Effector memory CD4-positive, alpha-beta T cell (primary cell): ENCODE measurements at regions not wholly inside any gene's neighbourhood (a gene's known extent, or its start where the extent isn't known, plus 50 kb on each side); places are given as distances from the start of the nearest gene placed in this dataset.

Experiments
- DNase-seq, 3 donors: peaks; one replicate each; pipeline ENCODE4 v3.0.0-alpha.2; 2020
- H3K27ac ChIP-seq: 2 replicates; pipeline ENCODE4 v1.7.0; 2013; ENCODE audit warnings: mild to moderate bottlenecking, low read length, moderate library complexity; ENCODE audit not compliant: insufficient read depth, poor library complexity, severe bottlenecking
- H3K27me3 ChIP-seq: replicated peaks from 2 replicates; pipeline ENCODE4 v1.7.0; 2013; ENCODE audit warnings: mild to moderate bottlenecking, low read length; ENCODE audit not compliant: insufficient read depth, control insufficient read depth, poor library complexity, severe bottlenecking
- H3K36me3 ChIP-seq: 2 replicates; pipeline ENCODE4 v1.7.0; 2013; ENCODE audit warnings: mild to moderate bottlenecking, low read length, moderate library complexity; ENCODE audit not compliant: control insufficient read depth, insufficient read depth
- H3K4me1 ChIP-seq: 2 replicates; pipeline ENCODE4 v1.7.0; 2013; ENCODE audit warnings: low read length, mild to moderate bottlenecking; ENCODE audit not compliant: control insufficient read depth, insufficient read depth, poor library complexity, severe bottlenecking
- H3K4me3 ChIP-seq: 2 replicates; pipeline ENCODE4 v1.7.0; 2013; ENCODE audit warnings: low read length, low read depth, mild to moderate bottlenecking; ENCODE audit not compliant: insufficient read depth, poor library complexity, severe bottlenecking
- H3K9me3 ChIP-seq: 2 replicates; pipeline ENCODE4 v1.7.0; 2013; ENCODE audit warnings: mild to moderate bottlenecking, low read length, moderate library complexity; ENCODE audit not compliant: control insufficient read depth

- no peaks in the 10 kb centered on the region for H3K4me1 ChIP-seq
- no peaks in the 10 kb centered on the region for H3K9me3 ChIP-seq
- H3K4me3 ChIP-seq = no peak overlapping the region
- no peak overlapping the region for H3K27ac ChIP-seq
- peak in 1 of 3 donors; percentile 14 for DNase-seq
- no peaks in the 10 kb centered on the region for H3K36me3 ChIP-seq
- H3K27me3 ChIP-seq = no peaks in the 10 kb centered on the region
These were observed 97.3 kb upstream of the DCLK2 start for GRCh38 chr4:149980941-149981340.

GRCh38 chr4:149983401-149983800, 94.8 kb upstream of the DCLK2 start:
- Histone ChIP-seq H3K9me3 (no peaks in the 10 kb centered on the region), H3K4me3 (no peak overlapping the region), H3K27ac (no peak overlapping the region), H3K27me3 (no peaks in the 10 kb centered on the region), H3K4me1 (no peaks in the 10 kb centered on the region), H3K36me3 (no peaks in the 10 kb centered on the region)
- DNase-seq = no peak

GRCh38 chr4:149983931-149984330, 94.3 kb upstream of the DCLK2 start:
- no peak for DNase-seq
- H3K4me1 ChIP-seq = no peaks in the 10 kb centered on the region

GRCh38 chr4:149985981-149986380, 92.3 kb upstream of the DCLK2 start:
- Histone ChIP-seq H3K36me3 (no peaks in the 10 kb centered on the region), H3K4me1 (no peaks in the 10 kb centered on the region), H3K4me3 (no peak overlapping the region), H3K27ac (no peak overlapping the region), H3K9me3 (no peaks in the 10 kb centered on the region), H3K27me3 (no peaks in the 10 kb centered on the region)
- no peak for DNase-seq

More at GRCh38 chr4:149983931-149984330, 94.3 kb upstream of the DCLK2 start:
- no peak overlapping the region for H3K4me3 ChIP-seq
- no peaks in the 10 kb centered on the region for H3K27me3 ChIP-seq
- H3K27ac ChIP-seq = no peak overlapping the region
- H3K36me3 ChIP-seq = no peaks in the 10 kb centered on the region
- no peaks in the 10 kb centered on the region for H3K9me3 ChIP-seq

- Histone ChIP-seq H3K36me3 (no peaks in the 10 kb centered on the region), H3K27me3 (no peaks in the 10 kb centered on the region), H3K27ac (no peak overlapping the region), H3K4me1 (no peaks in the 10 kb centered on the region), H3K4me3 (no peak overlapping the region), H3K9me3 (no peaks in the 10 kb centered on the region)
- no peak for DNase-seq
These were observed 91.3 kb upstream of the DCLK2 start for GRCh38 chr4:149986917-149987316.

GRCh38 chr4:149987330-149988086, 90.7 kb upstream of the DCLK2 start:
- H3K27me3 ChIP-seq = no peaks in the 10 kb centered on the region
- no peaks in the 10 kb centered on the region for H3K4me1 ChIP-seq
- no peak overlapping the region for H3K4me3 ChIP-seq
- no peaks in the 10 kb centered on the region for H3K36me3 ChIP-seq
- DNase-seq = no peak
- H3K27ac ChIP-seq = no peak overlapping the region
- no peaks in the 10 kb centered on the region for H3K9me3 ChIP-seq

GRCh38 chr4:149988087-149988410, 90.2 kb upstream of the DCLK2 start:
- Histone ChIP-seq H3K4me1 (no peaks in the 10 kb centered on the region), H3K27me3 (no peaks in the 10 kb centered on the region), H3K27ac (no peak overlapping the region), H3K36me3 (no peaks in the 10 kb centered on the region), H3K4me3 (no peak overlapping the region), H3K9me3 (no peaks in the 10 kb centered on the region)
- no peak for DNase-seq

- no peaks in the 10 kb centered on the region for H3K36me3 ChIP-seq
- H3K4me1 ChIP-seq = no peaks in the 10 kb centered on the region
- H3K9me3 ChIP-seq = no peaks in the 10 kb centered on the region
- DNase-seq = no peak
- no peak overlapping the region for H3K4me3 ChIP-seq
- H3K27ac ChIP-seq = no peak overlapping the region
- H3K27me3 ChIP-seq = no peaks in the 10 kb centered on the region
These were observed 85.2 kb upstream of the DCLK2 start for GRCh38 chr4:149993030-149993429.

- H3K9me3 ChIP-seq = no peaks in the 10 kb centered on the region
- no peaks in the 10 kb centered on the region for H3K36me3 ChIP-seq
- no peak overlapping the region for H3K27ac ChIP-seq
- H3K4me3 ChIP-seq = no peak overlapping the region
- no peaks in the 10 kb centered on the region for H3K4me1 ChIP-seq
- H3K27me3 ChIP-seq = no peaks in the 10 kb centered on the region
- no peak for DNase-seq
These were observed 83.0 kb upstream of the DCLK2 start for GRCh38 chr4:149995134-149995756.

- Histone ChIP-seq H3K27me3 (no peaks in the 10 kb centered on the region), H3K4me1 (no peaks in the 10 kb centered on the region), H3K36me3 (no peaks in the 10 kb centered on the region), H3K9me3 (no peaks in the 10 kb centered on the region), H3K4me3 (no peak overlapping the region), H3K27ac (no peak overlapping the region)
- DNase-seq = no peak
These were observed 80.3 kb upstream of the DCLK2 start for GRCh38 chr4:149997881-149998421.
